ENCODE measurements at regions not wholly inside any gene's neighbourhood (a gene's known extent, or its start where the extent isn't known, plus 50 kb on each side); places are given as distances from the start of the nearest gene placed in this dataset.

DNA sequence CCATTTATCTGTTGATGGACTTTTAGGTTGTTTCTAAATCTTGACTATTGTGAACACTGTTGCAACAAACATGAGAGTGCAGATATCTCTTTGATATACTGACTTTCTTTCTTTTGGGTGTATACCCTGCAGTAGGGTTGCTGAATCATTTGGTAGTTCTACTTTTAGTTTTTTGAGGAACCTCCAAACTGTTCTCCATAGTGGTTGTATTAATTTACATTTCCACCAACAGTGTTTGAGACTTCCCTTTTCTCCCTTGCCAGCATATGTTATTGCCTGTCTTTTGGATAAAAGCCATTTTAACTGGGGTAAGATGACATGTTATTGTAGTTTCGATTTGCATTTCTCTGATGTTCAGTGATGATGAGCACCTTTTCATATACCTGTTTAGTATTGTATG lies 330.0 kb downstream of the DDX10 start:
- no peaks in the 10 kb centered on the region for H3K36me3 ChIP-seq (ENCODE audit: insufficient read depth, low read length)
- H3K4me3 ChIP-seq (ENCODE audit: low read depth, low read length), result no peak overlapping the region
- H3K4me1 ChIP-seq (ENCODE audit: control insufficient read depth, insufficient read depth, low read length, unreplicated experiment), result no peaks in the 10 kb centered on the region
- H3K79me2 ChIP-seq (ENCODE audit: control insufficient read depth, insufficient read depth, low read length, unreplicated experiment), result no peaks in the 10 kb centered on the region
- no peak overlapping the region for H3K27ac ChIP-seq (ENCODE audit: low read depth, low read length)
- H3K27me3 ChIP-seq (ENCODE audit: insufficient read depth, low read length), result no peaks in the 10 kb centered on the region
- no peak overlapping the region for H2AFZ ChIP-seq (ENCODE audit: low read length, unreplicated experiment)

DNA sequence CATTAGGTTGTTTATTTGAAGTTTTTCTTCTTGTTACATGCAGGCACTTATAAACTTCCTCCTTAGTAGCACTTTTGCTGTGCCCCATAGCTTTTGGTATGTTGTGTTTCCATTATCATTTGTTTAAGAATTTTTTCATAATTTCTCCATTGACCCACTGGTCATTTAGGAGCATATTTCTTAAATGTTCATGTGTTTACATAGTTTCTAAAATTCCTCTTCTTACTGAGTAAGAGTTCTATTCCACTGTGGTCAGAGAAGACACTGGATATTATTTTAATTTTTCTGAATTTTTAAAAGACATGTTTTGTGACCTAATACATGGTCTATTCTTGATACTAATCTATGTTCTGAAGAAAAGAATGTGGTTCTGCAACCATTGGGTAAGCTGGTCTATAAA lies 333.0 kb downstream of the DDX10 start:
- Histone ChIP-seq H3K27me3 (ENCODE audit: insufficient read depth, low read length) (no peaks in the 10 kb centered on the region), H3K4me3 (ENCODE audit: low read depth, low read length) (no peak overlapping the region), H3K4me1 (ENCODE audit: control insufficient read depth, insufficient read depth, low read length, unreplicated experiment) (no peaks in the 10 kb centered on the region), H2AFZ (ENCODE audit: low read length, unreplicated experiment) (no peak overlapping the region), H3K36me3 (ENCODE audit: insufficient read depth, low read length) (no peaks in the 10 kb centered on the region), H3K27ac (ENCODE audit: low read depth, low read length) (no peak overlapping the region), H3K79me2 (ENCODE audit: control insufficient read depth, insufficient read depth, low read length, unreplicated experiment) (no peaks in the 10 kb centered on the region)

DNA sequence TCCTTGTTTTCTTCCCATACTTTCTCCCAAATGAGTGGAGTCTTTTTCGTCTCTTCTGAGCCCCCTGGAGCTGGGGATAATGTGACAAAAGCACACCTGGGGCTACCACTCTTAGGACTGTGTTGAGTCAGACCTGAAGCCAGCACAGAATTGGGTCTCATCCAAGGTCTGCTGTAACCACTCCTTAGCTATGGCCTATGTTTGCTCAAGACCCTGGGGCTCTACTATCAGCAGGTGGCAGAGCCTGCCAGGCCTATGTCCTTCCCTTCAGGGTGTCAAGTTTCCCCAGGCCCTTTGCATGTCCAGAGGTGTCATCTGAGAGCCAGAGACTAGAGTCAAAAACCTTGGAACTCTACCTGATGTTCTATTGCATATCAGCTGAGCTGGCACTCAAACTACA lies 335.7 kb downstream of the DDX10 start:
- Histone ChIP-seq H3K4me1 (ENCODE audit: control insufficient read depth, insufficient read depth, low read length, unreplicated experiment) (no peaks in the 10 kb centered on the region), H3K79me2 (ENCODE audit: control insufficient read depth, insufficient read depth, low read length, unreplicated experiment) (no peaks in the 10 kb centered on the region), H3K27ac (ENCODE audit: low read depth, low read length) (no peak overlapping the region), H2AFZ (ENCODE audit: low read length, unreplicated experiment) (no peak overlapping the region), H3K36me3 (ENCODE audit: insufficient read depth, low read length) (no peaks in the 10 kb centered on the region), H3K27me3 (ENCODE audit: insufficient read depth, low read length) (no peaks in the 10 kb centered on the region), H3K4me3 (ENCODE audit: low read depth, low read length) (no peak overlapping the region)

DNA sequence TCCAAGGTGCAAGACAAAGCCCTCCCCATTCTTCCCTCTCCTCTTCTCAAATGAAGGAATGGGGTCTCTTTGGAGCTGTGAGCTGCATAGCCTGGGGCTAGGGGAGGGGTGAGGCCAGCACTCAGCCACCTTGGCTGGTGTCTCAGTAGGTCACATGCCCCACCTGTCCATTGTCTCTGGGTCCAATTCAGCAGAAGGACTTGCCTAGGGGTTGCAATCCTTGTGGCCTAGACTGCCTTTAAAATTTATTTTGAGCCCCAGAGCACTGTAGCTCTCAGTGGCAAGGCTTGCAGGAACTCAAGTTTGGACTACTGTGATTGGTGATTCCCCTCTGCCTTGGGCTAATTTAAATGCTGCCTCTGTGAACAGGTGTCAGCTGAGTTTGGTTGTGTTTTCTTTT lies 336.7 kb downstream of the DDX10 start:
- H3K79me2 ChIP-seq (ENCODE audit: control insufficient read depth, insufficient read depth, low read length, unreplicated experiment), result no peaks in the 10 kb centered on the region
- no peak overlapping the region for H3K4me3 ChIP-seq (ENCODE audit: low read depth, low read length)

DNA sequence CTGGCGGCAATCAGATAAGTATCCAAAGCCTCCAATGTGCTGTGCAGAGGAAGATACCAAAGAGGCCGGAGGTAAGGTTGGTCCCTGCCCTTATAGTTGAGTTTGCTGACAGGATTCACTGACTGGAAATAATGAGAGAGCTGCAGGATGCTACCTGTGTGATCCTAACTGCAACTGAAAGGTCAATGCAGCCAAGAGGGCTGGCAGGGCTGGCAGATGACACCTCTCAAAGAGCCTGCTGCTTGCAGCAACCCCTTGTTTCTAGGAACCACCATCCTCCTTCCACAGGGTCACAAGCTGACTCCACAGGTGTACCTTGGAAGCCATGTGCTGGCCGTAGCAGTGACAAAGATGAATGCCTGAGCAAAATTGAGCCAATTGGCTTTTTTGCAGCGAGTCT lies 348.1 kb downstream of the DDX10 start:
- no peak overlapping the region for H2AFZ ChIP-seq (ENCODE audit: low read length, unreplicated experiment)
- no peak overlapping the region for H3K4me3 ChIP-seq (ENCODE audit: low read depth, low read length)
- H3K4me1 ChIP-seq (ENCODE audit: control insufficient read depth, insufficient read depth, low read length, unreplicated experiment), result peaks cover 14% of the 10 kb centered on the region
- H3K36me3 ChIP-seq (ENCODE audit: insufficient read depth, low read length), result no peaks in the 10 kb centered on the region
- no peak overlapping the region for H3K27ac ChIP-seq (ENCODE audit: low read depth, low read length)
- no peaks in the 10 kb centered on the region for H3K27me3 ChIP-seq (ENCODE audit: insufficient read depth, low read length)
- no peaks in the 10 kb centered on the region for H3K79me2 ChIP-seq (ENCODE audit: control insufficient read depth, insufficient read depth, low read length, unreplicated experiment)

More for the DNA sequence above, 336.7 kb downstream of the DDX10 start:
- no peak overlapping the region for H3K27ac ChIP-seq (ENCODE audit: low read depth, low read length)
- no peak overlapping the region for H2AFZ ChIP-seq (ENCODE audit: low read length, unreplicated experiment)
- no peaks in the 10 kb centered on the region for H3K36me3 ChIP-seq (ENCODE audit: insufficient read depth, low read length)
- no peaks in the 10 kb centered on the region for H3K4me1 ChIP-seq (ENCODE audit: control insufficient read depth, insufficient read depth, low read length, unreplicated experiment)
- no peaks in the 10 kb centered on the region for H3K27me3 ChIP-seq (ENCODE audit: insufficient read depth, low read length)

DNA sequence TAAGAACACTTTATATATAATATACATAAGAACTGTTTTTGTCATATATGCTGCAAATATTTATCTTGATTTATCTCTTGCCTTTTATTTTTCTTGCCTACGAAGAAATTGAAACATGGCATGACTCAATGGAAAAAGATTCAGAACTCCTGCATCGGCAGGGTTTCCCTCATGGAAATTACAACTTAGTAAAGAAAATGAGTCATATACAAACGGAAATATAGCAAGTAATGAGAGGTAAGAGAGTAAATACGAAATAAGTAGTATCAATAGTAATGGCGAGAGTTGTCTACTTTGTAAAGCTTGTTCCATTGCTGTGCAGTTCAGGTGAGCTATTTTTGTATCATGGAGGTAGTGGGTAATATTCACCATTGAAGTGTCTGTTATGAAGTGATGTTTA lies 350.4 kb downstream of the DDX10 start:
- H3K4me1 ChIP-seq (ENCODE audit: control insufficient read depth, insufficient read depth, low read length, unreplicated experiment), result peaks cover 14% of the 10 kb centered on the region
- H2AFZ ChIP-seq (ENCODE audit: low read length, unreplicated experiment), result peak overlapping the region; percentile 70
- H3K27ac ChIP-seq (ENCODE audit: low read depth, low read length), result peak overlapping the region; percentile 35; the same call in 1 of the 2 replicates

DNA sequence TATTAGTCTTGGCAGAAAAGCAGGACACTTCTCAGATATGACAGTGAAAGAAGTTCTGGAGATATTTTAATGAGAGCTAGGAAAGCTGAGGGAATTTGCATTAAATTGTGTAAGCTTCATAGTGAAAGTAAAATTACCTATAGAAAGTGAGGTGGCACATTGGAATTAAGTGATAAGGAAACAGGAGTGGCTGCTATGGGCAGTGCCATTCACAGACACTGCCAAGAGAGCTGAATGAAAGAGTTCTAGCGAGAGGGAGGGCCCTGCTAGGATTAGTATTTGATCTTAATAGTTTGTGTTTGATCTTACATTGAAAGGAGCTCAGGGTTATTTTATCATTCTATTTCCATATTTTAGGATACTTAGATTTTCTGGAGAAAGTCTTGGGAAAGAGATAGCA lies 351.9 kb downstream of the DDX10 start:
- no peaks in the 10 kb centered on the region for H3K27me3 ChIP-seq (ENCODE audit: insufficient read depth, low read length)
- no peak overlapping the region for H2AFZ ChIP-seq (ENCODE audit: low read length, unreplicated experiment)
- no peaks in the 10 kb centered on the region for H3K79me2 ChIP-seq (ENCODE audit: control insufficient read depth, insufficient read depth, low read length, unreplicated experiment)
- H3K36me3 ChIP-seq (ENCODE audit: insufficient read depth, low read length), result no peaks in the 10 kb centered on the region
- no peak overlapping the region for H3K27ac ChIP-seq (ENCODE audit: low read depth, low read length)
- peaks cover 14% of the 10 kb centered on the region for H3K4me1 ChIP-seq (ENCODE audit: control insufficient read depth, insufficient read depth, low read length, unreplicated experiment)
- no peak overlapping the region for H3K4me3 ChIP-seq (ENCODE audit: low read depth, low read length)

More for the DNA sequence above, 350.4 kb downstream of the DDX10 start:
- Histone ChIP-seq H3K36me3 (ENCODE audit: insufficient read depth, low read length) (no peaks in the 10 kb centered on the region), H3K4me3 (ENCODE audit: low read depth, low read length) (peak overlapping the region; percentile 1; the same call in 1 of the 2 replicates), H3K79me2 (ENCODE audit: control insufficient read depth, insufficient read depth, low read length, unreplicated experiment) (no peaks in the 10 kb centered on the region), H3K27me3 (ENCODE audit: insufficient read depth, low read length) (no peaks in the 10 kb centered on the region)

DNA sequence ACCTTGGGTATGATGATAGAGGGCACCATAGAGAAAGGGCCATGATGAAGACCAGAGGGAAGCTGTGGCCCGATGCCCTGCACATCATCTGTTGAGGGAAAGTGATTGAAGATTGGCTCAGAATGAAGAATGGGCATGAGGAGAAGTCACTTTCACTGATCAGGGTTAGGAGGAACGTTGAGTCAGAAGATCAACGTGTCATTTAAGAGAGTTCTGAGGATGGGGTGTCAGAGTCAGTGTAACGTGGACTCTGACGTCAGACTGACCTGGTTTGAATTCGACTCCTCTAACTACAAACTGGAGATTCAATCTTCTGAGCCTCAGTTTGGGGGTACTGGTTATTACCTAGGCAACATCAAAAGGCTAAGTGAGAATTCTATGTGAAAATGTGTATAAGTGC lies 352.6 kb downstream of the DDX10 start:
- H3K27ac ChIP-seq (ENCODE audit: low read depth, low read length), result no peak overlapping the region

DNA sequence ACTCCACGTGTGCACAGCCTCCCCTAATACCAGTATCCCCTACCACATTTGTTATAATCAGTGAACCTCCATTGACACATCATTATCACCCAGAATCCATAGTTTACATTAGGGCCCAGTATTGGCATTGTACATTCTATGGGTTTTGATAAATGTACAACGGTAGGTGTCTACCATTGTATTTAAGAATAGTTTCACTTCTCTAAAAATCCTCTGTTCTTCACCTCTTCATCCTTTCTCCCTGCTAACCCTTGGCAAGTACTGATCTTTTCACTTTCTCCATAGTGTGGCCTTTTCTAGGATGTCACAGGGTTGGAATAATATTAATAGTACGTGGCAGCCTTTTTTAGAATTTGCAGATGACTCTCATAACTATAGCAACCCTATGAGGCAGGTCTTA lies 353.8 kb downstream of the DDX10 start:
- Histone ChIP-seq H3K79me2 (ENCODE audit: control insufficient read depth, insufficient read depth, low read length, unreplicated experiment) (no peaks in the 10 kb centered on the region), H3K27ac (ENCODE audit: low read depth, low read length) (no peak overlapping the region), H3K36me3 (ENCODE audit: insufficient read depth, low read length) (no peaks in the 10 kb centered on the region), H3K4me1 (ENCODE audit: control insufficient read depth, insufficient read depth, low read length, unreplicated experiment) (peaks cover 21% of the 10 kb centered on the region), H2AFZ (ENCODE audit: low read length, unreplicated experiment) (no peak overlapping the region), H3K4me3 (ENCODE audit: low read depth, low read length) (no peak overlapping the region), H3K27me3 (ENCODE audit: insufficient read depth, low read length) (no peaks in the 10 kb centered on the region)

More for the DNA sequence above, 352.6 kb downstream of the DDX10 start:
- Histone ChIP-seq H3K36me3 (ENCODE audit: insufficient read depth, low read length) (no peaks in the 10 kb centered on the region), H3K27me3 (ENCODE audit: insufficient read depth, low read length) (no peaks in the 10 kb centered on the region), H3K79me2 (ENCODE audit: control insufficient read depth, insufficient read depth, low read length, unreplicated experiment) (no peaks in the 10 kb centered on the region), H2AFZ (ENCODE audit: low read length, unreplicated experiment) (no peak overlapping the region), H3K4me1 (ENCODE audit: control insufficient read depth, insufficient read depth, low read length, unreplicated experiment) (peaks cover 14% of the 10 kb centered on the region), H3K4me3 (ENCODE audit: low read depth, low read length) (no peak overlapping the region)

DNA sequence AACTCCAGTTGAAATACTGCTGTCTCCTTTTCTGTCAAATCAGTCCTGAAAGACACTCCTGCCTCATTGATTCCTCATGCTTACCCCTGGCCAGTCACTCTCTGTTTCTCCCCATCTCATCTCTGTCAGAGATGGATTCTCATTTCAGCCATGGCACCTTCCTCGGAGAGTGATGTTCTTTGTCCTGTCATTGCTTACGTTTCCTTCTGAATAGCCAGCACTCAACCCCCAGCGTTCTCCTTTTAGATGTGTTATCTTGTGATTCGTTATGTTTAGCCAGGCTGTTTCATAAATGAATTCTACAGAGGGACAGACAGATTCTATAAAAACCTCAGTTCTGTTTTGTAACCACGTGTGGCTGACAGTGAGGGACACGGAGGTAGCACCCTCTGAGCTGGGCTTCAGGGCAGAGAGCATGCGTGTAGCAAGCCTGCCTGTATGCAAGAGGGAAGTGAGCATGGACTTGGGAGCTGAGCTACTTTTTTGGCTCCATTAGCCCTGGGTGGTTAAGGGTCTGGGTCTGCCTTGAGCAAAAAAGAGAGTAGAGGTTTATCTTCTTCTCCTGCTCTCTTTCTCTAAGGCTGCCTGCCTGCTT lies 354.6 kb downstream of the DDX10 start:
- no peak overlapping the region for H2AFZ ChIP-seq (ENCODE audit: low read length, unreplicated experiment)
- no peak overlapping the region for H3K4me3 ChIP-seq (ENCODE audit: low read depth, low read length)
- no peaks in the 10 kb centered on the region for H3K27me3 ChIP-seq (ENCODE audit: insufficient read depth, low read length)
- no peaks in the 10 kb centered on the region for H3K36me3 ChIP-seq (ENCODE audit: insufficient read depth, low read length)
- peaks cover 20% of the 10 kb centered on the region for H3K4me1 ChIP-seq (ENCODE audit: control insufficient read depth, insufficient read depth, low read length, unreplicated experiment)
- no peak overlapping the region for H3K27ac ChIP-seq (ENCODE audit: low read depth, low read length)
- no peaks in the 10 kb centered on the region for H3K79me2 ChIP-seq (ENCODE audit: control insufficient read depth, insufficient read depth, low read length, unreplicated experiment)

DNA sequence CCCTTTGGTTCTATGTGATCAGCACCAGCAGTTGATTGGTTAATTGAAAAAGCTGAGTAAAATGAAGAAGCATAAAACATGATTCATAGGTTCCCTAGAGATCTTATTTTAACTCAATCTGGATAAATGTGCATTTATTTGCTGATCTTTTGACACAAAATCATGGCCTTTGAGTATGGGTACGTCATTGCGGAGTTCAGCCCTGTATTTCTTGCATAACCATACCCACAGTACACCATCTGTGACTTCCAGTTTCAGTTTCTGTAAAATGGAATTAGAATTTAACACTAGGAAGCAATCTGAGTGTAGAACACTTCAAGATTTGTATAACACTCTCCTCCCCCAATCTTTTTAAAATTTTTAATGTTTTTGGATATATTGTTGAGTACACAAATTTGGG lies 358.2 kb downstream of the DDX10 start:
- Histone ChIP-seq H3K4me3 (ENCODE audit: low read depth, low read length) (no peak overlapping the region), H3K79me2 (ENCODE audit: control insufficient read depth, insufficient read depth, low read length, unreplicated experiment) (no peaks in the 10 kb centered on the region), H2AFZ (ENCODE audit: low read length, unreplicated experiment) (peak overlapping the region; percentile 82), H3K27ac (ENCODE audit: low read depth, low read length) (peak overlapping the region; percentile 7; the same call in 1 of the 2 replicates), H3K27me3 (ENCODE audit: insufficient read depth, low read length) (no peaks in the 10 kb centered on the region), H3K36me3 (ENCODE audit: insufficient read depth, low read length) (no peaks in the 10 kb centered on the region), H3K4me1 (ENCODE audit: control insufficient read depth, insufficient read depth, low read length, unreplicated experiment) (peaks cover 9% of the 10 kb centered on the region)
